HG02623 (cell line): ENCODE measurements at regions not wholly inside any gene's neighbourhood (a gene's known extent, or its start where the extent isn't known, plus 50 kb on each side); places are given as distances from the start of the nearest gene placed in this dataset.
"Not testable (repeated sequence)": the region's sequence is repeated elsewhere in the genome, so short reads cannot be mapped to it uniquely, and the experiment has no call there.

Experiments used
- ATAC-seq: cut with Tn5 transposase; IDR thresholded peaks from one replicate; pipeline ENCODE4 v1.9.1; 2021; ENCODE audit warnings: moderate library complexity; ENCODE audit not compliant: unreplicated experiment

GRCh38 chr3:163573324-163573723 is 1505.0 kb downstream of the SI start:
- no peak for ATAC-seq

- ATAC-seq: no peak
Measured at GRCh38 chr3:163572856-163573255, 1505.4 kb downstream of the SI start.

GRCh38 chr3:163563485-163563884 is 1514.8 kb downstream of the SI start:
- ATAC-seq: no peak

GRCh38 chr3:163562625-163563024 is 1515.7 kb downstream of the SI start:
- no peak for ATAC-seq

GRCh38 chr3:163561151-163561550 is 1517.1 kb downstream of the SI start:
- no peak for ATAC-seq

GRCh38 chr3:163560459-163560858 is 1517.8 kb downstream of the SI start:
- ATAC-seq: no peak

- ATAC-seq: no peak
Measured at GRCh38 chr3:163556813-163557523, 1521.3 kb downstream of the SI start.

GRCh38 chr3:163555918-163556317 is 1522.4 kb downstream of the SI start:
- no peak for ATAC-seq

GRCh38 chr3:163552659-163552966 is 1525.7 kb downstream of the SI start:
- ATAC-seq: no peak

GRCh38 chr3:163551915-163552658 is 1526.2 kb downstream of the SI start:
- ATAC-seq: not testable (repeated sequence)

GRCh38 chr3:163548015-163548414 is 1530.3 kb downstream of the SI start:
- ATAC-seq: no peak

GRCh38 chr3:163547014-163547685 is 1531.1 kb downstream of the SI start:
- ATAC-seq: no peak

GRCh38 chr3:163543662-163544061 is 1534.6 kb downstream of the SI start:
- ATAC-seq: no peak

- no peak for ATAC-seq
Measured at GRCh38 chr3:163541629-163542028, 1536.7 kb downstream of the SI start.

GRCh38 chr3:163538387-163538786 is 1539.9 kb downstream of the SI start:
- no peak for ATAC-seq

GRCh38 chr3:163533381-163533780 is 1544.9 kb downstream of the SI start:
- no peak for ATAC-seq

- ATAC-seq: no peak
Measured at GRCh38 chr3:163523375-163523774, 1554.9 kb downstream of the SI start.

GRCh38 chr3:163521261-163521660 is 1557.0 kb downstream of the SI start:
- no peak for ATAC-seq

- ATAC-seq: no peak
Measured at GRCh38 chr3:163518065-163518464, 1560.2 kb downstream of the SI start.

- ATAC-seq: no peak
Measured at GRCh38 chr3:163513149-163513657, 1565.1 kb downstream of the SI start.

- ATAC-seq: no peak
Measured at GRCh38 chr3:163508206-163508605, 1570.1 kb downstream of the SI start.

- ATAC-seq: no peak
Measured at GRCh38 chr3:163504974-163505373, 1573.3 kb downstream of the SI start.
